HG02763 (cell line): ENCODE measurements at regions not wholly inside any gene's neighbourhood (a gene's known extent, or its start where the extent isn't known, plus 50 kb on each side); places are given as distances from the start of the nearest gene placed in this dataset.
"Not testable (repeated sequence)": the region's sequence is repeated elsewhere in the genome, so short reads cannot be mapped to it uniquely, and the experiment has no call there.

Experiments used
- ATAC-seq: cut with Tn5 transposase; IDR thresholded peaks from one replicate; pipeline ENCODE4 v1.9.1; 2021; ENCODE audit warnings: mild to moderate bottlenecking, moderate library complexity; ENCODE audit not compliant: unreplicated experiment

DNA sequence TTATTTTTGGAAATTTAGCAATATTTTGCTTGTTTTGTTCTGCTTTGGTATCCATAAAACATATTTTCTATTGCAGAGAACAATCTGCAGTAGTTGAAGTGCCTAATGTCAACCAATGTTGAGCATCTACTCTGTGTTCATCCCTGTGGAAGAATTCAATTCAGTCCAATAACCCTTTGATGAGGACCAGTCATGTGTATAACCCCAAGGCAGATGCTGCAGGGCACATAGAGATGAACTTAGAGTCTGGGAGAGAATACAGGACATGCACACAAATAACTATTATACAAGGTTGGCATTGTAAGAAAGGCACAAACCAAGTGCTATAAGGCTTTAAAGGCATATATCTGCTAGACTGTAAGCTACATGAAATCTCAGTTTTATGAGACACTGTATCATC lies 304.7 kb downstream of the LRIG3 start:
- ATAC-seq, result no peak

DNA sequence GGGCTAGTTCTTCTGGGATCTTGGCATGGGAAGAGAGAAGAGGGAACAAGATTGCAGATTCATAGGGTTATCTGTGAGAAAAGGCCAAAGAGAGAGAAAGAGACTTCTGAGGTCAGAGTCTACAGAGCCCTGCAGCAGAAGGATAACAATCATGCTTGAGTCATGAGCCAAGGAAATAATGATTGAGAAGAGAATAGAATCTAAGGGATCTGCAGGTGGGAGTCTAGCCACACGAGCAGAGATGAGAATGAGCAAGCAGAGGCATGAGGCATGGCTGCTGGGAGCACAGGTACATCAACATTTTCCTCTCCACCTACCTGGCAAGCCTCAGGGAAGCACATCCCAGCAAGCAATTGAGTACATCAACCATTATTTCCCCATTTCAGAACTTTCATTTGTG lies 303.7 kb downstream of the LRIG3 start:
- no peak for ATAC-seq

DNA sequence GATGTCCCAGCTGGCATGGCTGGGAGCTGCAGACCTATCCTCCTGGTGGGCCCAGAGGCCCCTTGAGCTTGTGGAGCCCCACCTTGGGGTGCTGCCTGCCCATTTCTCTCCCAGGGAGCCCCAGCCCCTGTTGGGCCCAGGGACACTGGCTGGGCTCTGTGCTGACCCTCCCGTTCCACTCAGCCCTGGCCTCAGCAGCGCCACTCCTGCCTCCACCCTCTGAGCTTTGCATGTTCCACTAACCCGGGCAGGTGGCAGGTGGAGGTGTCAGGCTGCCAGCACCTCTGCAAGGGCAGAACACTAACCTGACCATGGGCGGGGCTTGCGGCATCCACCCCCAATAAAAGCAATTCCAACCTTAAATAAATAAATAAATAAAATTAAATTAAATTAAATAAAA lies 299.2 kb downstream of the LRIG3 start:
- no peak for ATAC-seq

DNA sequence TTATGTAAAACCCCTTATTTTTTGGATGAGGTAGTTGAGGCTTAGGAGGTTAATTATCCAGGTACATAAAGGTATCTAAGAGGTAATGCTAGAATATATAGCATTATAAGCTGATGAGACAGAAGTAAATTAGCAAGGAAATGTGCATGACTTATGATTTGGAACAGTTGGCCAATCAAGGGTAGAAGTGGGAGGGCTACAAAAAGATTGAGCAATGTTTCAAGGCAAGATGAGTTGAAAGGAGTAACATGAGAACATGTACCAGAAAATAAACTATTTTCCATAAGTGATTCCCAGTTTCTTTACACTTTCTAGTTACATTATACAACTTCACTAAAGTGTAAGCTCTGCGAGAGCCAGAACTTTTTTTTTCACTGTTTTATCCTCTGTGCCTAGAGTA lies 290.9 kb downstream of the LRIG3 start:
- no peak for ATAC-seq

DNA sequence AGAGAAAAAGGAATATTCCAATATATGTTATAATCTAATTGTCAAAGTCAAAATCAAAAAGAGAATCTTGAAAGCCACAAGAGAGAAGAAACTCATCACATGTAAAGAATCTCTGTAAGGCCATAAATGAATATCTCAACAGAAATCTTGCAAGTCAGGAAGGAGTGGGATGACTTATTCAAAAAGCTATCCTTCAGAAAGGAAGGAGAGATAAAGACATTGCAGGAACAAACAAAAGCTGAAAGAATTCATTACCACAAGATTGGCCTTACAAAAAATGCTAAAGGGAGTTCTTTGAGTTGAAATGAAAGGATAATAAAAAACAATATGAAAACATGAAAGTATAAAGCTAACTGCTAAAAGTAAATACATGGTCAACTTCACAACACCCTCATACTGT lies 286.8 kb downstream of the LRIG3 start:
- ATAC-seq, result no peak

DNA sequence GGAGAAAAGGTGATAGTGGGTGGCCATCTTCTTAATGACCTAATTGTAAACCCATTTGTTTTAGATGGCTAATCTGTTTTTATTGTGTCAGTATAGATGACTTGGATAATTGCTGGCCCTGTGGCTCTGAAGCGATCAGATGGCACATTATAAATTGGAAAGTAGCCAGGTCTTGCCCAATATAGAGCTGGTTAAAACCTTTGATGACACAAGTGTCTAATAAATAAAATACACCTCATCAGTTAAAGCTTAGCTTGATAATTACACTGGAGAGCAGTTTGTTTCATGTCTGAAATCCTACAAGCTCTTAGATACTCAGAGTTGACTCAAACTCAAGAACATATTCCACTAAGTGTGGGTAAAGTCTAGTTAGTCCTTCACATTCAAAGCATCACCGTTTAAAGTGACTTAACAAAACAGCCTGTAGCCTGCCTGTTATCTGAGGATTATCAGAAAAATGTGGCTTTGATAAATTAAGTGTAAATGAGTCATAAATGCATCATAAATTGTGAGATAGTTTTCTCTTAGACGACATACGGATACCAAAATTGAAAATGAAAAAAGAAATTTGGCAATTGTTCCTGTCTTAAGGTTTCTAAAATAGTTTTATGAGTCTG lies 280.9 kb downstream of the LRIG3 start:
- ATAC-seq, result no peak

DNA sequence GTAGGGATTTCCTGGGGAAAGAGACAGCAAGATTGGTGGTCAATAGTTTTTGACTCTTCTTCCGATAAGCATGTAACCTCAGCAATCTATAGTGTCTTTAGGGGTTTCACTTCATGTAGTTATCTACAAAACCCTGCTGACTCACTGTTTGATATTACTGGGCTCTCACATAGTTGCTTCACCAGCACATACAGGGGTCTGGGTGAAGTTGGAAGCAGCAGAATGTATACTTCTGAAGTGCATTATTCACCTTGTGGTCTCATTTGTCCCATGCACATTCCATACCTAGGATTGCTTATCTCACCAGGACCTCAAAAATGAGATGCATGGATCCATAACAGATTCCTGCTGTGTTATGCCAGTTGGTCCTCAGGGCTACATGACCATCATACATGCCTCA lies 280.0 kb downstream of the LRIG3 start:
- ATAC-seq, result no peak

DNA sequence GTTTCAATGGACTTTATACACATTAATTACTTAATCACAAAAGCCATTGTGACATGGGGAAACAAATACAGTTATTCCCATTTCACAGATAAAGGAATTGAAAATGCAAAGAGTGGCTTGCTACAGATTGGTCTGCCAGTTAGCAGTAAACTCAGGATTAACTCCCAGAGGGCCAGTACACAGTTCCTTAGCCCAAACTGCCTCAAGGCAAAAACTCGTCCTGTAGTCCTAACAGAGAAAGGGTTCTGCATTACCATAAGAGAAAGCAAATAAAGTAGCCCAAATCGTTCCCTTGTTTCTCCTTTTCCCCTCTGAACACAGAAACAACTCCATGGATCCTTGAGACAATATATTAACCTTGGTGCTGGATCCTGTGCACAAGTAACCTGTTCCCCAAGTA lies 274.4 kb downstream of the LRIG3 start:
- ATAC-seq, result no peak

DNA sequence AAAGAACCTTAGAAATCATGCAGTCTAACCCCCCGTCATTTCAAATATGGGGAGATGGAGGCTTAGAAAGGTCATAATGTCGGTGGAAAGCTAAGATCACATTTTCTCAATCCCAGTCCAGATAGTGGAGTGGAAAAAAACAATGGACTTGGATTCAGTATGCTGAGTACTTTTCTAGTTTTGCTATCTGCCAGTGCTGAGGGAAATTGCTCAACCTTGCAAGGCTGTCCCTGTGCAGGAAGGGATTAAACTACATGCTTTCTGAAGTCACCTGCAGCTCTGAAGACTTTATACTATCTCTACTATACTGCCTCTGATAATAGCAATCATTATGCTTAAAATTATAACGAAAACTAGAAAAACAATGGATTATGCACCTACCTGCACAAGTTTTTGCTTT lies 272.8 kb downstream of the LRIG3 start:
- ATAC-seq, result no peak

DNA sequence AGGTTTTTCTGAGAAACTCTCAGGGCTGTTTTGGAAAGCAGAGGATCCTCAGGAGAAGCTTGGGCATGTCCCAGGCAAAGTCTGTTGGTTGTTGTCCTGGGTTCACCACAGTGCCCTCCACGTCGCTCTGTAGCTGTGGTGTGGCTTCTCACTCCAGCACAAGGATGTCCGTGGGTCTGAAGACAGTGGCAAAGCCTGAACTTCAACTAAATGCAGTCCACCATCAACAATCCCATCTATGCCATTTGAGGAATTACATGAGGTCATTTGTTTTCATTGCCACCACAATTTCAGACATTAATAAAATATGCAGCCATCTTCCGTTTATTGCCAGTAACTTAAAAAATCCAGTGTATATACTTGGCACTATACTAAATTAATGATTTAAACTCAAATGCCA lies 272.1 kb downstream of the LRIG3 start:
- no peak for ATAC-seq

DNA sequence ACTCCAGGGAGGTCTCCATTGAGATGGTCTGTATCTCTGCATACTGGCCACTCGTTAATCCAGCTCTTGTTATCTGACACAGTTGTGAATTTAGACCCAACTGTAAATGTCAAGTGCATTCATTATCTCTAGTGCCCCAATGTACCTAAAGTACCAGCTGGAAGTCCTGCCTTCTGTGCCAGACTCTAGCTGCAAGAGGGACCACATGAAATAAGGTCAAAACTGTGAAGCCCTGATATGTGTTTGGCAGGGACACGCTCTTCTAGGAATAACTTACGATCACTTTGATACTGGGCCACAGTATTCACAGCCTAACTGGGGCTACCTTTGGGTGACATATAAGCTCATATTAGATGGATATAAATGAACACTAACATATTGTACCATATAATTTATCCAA lies 268.5 kb downstream of the LRIG3 start:
- no peak for ATAC-seq

DNA sequence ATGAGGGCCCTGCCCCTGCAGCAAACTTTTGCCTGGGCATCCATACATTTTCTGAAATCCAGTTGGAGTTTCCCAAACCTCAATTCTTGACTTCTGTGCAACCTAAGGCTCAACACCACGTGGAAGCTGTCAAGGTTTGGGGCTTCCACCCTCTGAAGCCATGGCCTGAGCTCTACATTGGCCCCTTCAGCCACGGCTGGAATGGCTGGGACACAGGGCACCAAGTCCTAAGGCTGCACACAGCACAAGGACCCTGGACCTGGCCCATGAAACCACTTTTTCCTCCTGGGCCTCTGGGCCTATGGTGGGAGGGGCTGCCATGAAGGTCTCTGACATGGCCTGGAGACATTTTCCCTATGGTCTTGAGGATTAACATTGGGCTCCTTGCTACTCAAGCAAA lies 266.3 kb downstream of the LRIG3 start:
- ATAC-seq, result no peak

DNA sequence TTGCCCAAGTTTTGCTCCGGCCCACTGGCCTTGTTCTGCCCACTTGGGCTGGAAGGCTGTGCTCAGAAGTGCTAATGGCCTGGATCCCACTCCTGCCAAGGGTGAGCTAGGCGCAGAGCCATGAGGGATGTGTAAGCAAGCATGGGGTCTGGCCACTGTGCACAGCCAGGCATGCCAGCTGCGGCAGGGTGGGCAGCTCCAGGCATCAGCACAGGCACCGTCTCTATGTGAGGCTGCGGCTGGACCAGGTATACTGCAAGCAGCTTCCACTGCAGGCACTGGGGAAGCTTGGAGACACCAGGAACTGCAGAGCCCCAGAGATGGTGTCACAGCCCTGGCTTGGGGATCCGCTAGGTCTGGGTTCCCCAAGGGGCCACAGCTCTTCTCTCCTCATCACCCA lies 264.9 kb downstream of the LRIG3 start:
- ATAC-seq, result no peak

DNA sequence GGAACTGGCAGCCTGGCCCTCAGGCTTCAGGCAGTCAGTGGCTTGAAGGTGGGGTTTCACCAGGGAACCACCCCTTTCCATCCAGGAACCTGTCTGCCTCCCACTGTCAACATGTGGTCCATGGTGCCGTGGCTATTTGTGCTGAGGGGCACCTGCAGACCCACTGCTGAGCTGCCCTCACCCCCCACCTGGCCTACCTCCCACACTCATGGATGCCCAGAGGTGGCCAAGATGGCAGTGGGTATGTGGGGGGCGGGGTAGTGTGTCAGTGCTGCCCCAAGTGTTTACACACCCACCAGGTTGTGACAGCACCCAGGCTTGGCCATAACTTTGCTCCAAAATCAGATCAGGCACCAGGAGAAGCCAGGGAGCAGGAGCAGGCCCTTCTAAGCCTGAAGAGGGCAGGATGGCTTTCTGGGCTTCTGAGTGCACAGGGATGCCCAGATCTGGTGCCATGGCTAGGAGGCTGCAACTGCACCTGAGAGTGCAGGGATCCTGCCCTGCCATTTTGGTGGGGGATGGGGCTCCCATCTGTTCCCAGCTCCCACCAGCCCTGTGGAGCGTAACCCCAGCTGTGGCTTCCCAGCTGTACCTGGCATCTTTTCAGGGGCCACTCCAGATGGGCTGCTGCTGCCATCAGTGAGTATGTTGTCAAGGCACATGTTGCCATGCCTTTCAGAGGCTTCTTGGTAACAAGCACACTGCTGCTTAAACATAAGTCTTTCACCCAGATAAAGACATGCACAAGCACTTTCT lies 263.9 kb downstream of the LRIG3 start:
- no peak for ATAC-seq

DNA sequence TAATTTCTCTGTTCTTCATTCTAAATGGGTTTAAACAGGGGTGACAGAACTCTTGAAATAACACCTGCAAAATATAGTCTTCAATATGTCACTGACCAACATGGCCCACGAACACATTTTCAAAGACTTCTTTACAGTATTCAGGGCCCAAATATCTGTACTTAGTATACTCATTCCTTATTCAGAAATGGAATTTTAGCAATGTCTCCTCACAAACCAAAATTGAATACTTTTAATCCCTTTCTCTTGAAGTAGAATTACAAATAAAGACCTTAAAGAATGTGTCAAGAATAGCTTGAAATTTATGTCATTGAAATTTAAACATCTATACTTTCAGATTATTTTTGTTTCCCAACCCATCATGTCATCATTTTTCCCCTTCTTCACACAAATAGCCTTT lies 263.1 kb downstream of the LRIG3 start:
- no peak for ATAC-seq

DNA sequence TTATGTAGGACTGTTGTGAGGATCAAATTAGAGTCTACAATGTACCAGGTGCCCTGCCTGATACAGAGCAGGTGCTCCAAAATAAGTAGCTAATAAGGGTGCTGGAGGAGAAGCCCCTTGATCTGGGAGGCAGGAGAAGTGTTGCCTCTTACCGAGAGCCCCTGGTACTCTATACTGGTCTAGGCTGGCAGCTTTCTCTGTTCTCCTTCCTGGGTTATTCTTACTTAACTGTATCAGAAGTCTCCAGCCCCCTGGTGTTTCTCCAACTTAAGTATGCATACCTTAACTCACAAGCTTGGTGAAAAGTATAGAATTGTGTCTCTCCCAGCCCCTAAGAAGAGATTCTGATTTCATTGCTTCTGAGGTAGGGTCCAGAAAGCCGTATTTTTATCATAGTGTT lies 254.9 kb downstream of the LRIG3 start:
- no peak for ATAC-seq

DNA sequence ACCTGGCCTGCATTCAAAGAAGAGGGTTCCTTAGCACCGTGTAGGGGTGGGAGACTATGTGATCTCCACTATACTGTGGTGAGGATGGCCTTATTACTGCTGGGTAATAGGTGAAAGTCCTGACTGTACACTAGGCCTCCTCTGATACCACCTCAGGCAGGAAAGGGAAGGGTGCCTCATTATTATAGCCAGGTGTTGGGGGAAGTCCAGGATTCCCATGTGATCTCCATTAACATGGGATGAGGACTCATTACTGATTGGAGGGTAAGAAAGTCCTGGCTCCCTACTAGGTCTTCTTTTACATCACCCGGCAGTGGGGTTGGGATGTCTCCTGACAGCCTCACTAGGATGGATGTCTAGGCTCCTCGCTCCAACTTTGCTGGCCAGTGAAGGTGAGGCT lies 252.1 kb downstream of the LRIG3 start:
- ATAC-seq, result no peak

DNA sequence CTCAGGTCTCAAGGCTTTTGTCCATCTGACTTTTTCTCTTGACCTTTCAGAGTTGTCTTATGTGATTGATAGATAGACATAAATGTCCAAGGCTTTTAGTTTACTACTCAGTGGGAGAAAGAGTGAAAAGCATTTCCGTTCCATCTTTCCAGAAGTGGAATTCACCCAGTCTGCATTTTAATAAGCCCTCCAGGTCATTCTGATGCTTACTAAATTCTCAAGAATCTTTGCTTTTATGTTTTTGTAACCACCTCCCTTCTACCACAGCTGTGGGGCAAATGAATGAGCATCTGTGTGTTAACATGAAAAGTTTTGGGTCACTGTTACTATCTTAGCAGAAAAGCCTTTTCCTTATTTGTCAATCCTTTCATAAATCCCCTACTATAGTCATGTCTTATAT lies 251.4 kb downstream of the LRIG3 start:
- ATAC-seq, result no peak

DNA sequence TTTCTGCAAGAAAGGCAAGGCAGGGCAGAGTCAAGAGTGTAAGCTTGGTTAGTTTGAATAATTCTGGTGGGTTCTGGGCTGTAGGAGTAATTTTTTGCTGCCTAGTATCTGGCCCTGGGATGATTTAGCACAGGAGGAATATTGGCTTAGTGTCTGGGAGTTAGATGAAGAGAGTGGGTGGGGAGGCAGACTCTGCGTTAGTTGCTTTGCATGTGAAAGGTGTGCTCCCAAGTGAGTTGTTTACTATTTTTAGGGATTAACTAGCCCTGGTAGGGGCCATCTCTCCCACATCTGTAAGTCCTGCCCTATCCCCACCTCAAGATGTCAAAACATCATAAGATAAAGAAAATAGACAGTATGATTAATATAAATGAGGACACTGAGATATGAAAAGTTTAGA lies 249.7 kb downstream of the LRIG3 start:
- ATAC-seq, result no peak

DNA sequence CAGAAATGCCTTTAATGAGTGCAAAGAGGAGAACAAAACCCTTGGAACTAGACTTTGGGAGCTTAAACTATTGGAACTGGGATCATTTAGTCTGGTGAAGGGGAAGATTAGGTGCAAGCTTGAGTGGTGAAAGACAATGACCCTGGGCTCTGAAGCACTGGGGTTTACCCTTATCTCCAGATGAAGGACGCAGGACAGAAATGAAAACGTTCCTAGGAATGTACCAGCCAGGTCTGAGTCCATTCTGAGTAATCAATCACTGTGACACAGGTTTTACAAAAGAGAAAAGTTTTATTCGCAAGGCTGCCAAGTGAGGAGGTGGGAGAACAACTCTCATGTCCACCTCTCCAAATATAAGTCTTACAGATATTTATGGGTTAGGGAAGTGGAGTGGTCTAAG lies 249.1 kb downstream of the LRIG3 start:
- no peak for ATAC-seq

DNA sequence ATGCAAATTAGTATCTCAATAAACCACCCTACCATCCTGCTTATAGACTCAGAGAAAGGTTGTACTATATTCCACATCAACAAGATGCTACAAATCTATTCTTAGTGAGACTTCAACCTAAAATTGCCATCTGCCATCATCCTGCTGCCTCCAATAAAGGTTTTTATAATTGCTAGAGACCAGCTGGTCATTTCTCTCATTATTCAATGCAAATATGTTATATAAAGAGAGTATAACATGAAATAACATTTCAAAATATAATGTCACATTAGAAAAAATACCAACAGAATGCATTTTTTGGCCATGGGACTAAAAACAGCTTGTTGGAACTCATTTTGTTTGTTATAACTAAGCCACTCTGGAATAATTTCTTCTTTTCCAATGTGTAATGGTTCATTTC lies 247.3 kb downstream of the LRIG3 start:
- ATAC-seq, result no peak

DNA sequence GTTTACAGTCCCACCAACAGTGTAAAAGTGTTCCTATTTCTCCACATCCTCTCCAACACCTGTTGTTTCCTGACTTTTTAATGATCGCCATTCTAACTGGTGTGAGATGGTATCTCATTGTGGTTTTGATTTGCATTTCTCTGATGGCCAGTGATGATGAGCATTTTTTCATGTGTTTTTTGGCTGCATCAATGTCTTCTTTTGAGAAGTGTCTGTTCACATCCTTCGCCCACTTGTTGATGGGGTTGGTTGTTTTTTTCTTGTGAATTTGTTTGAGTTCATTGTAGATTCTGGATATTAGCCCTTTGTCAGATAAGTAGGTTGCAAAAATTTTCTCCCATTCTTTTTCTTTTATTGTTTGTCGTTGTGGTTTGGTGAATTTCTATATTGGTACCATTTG lies 242.5 kb downstream of the LRIG3 start:
- ATAC-seq, result not testable (repeated sequence)

DNA sequence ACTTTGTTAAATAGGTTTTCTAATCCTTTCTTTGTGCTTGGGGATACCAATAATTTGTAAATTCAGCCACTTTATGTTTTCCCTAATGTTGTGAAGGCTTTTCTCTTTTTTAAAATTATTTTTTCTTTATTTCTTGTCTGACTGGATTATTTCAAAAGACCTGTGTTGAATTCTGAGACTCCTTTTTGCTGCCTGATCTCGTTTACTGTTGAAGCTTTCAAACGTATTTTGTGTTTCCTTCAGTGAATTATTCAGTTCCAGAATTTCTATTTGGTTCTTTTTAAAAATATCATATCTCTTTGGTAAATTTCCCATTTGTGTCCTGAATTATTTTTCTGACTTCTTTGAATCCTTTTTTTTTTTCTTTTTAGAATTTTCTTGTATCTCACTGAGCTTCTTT lies 241.6 kb downstream of the LRIG3 start:
- no peak for ATAC-seq
